CD14-positive monocyte (primary cell): ENCODE measurements at regions not wholly inside any gene's neighbourhood (a gene's known extent, or its start where the extent isn't known, plus 50 kb on each side); places are given as distances from the start of the nearest gene placed in this dataset.
A peak's percentile ranks its signal among the peaks of the same experiment; 100 is the strongest.

Experiments used
- DNase-seq, 3 donors: peaks; one replicate each; pipeline ENCODE4 v3.0.0-alpha.2; 2011 to 2022
- H2AFZ ChIP-seq: 2 replicates; pipeline ENCODE4 v1.6.0; 2012; ENCODE audit warnings: mild to moderate bottlenecking, low read depth, low read length, inconsistent platforms; ENCODE audit not compliant: insufficient read depth, poor library complexity, severe bottlenecking
- H3K27ac ChIP-seq, 2 donors: 1 replicate in 1 of 2; 2 replicates in 1 of 2; pipeline ENCODE4 v1.5.1; 2012 to 2013; ENCODE audit warnings: low read length in 2 of 2, control low read depth in 1 of 2, inconsistent platforms in 1 of 2, low read depth in 1 of 2, mild to moderate bottlenecking in 1 of 2
- H3K27me3 ChIP-seq, 2 donors: one replicate each; pipeline versions ENCODE4 v1.6.0 to v1.6.1; 2011 to 2013; ENCODE audit warnings: low read length in 2 of 2; ENCODE audit not compliant: control insufficient read depth in 2 of 2, insufficient read depth in 2 of 2
- H3K36me3 ChIP-seq, 2 donors: replicated peaks in 1 of 2; 1 replicate in 1 of 2; 2 replicates in 1 of 2; pipeline versions ENCODE4 v1.5.1 to v1.6.1; 2012 to 2013; ENCODE audit warnings: low read length in 2 of 2, control low read depth in 1 of 2, inconsistent platforms in 1 of 2, mild to moderate bottlenecking in 1 of 2; ENCODE audit not compliant: insufficient read depth in 2 of 2, control insufficient read depth in 1 of 2
- H3K4me1 ChIP-seq, 2 donors: 1 replicate in 1 of 2; 2 replicates in 1 of 2; pipeline versions ENCODE4 v1.5.1 to v1.6.1; 2012 to 2013; ENCODE audit warnings: low read length in 2 of 2, control low read depth in 1 of 2, inconsistent platforms in 1 of 2, mild to moderate bottlenecking in 1 of 2, moderate library complexity in 1 of 2; ENCODE audit not compliant: insufficient read depth in 2 of 2, control insufficient read depth in 1 of 2
- H3K4me2 ChIP-seq: replicated peaks from 2 replicates; pipeline ENCODE3; 2012; ENCODE audit warnings: low read length, moderate library complexity, mild to moderate bottlenecking; ENCODE audit not compliant: poor library complexity, severe bottlenecking; ENCODE audit errors: extremely low read depth
- H3K4me3 ChIP-seq, 3 experiments: fragments of 200-600 bp in 1 of 3; sonication (generic) in 1 of 3; replicated peaks in 1 of 3; 1 replicate in 2 of 3; 2 replicates in 1 of 3; pipeline ENCODE4 v1.5.1; 2011 to 2013; ENCODE audit warnings: low read length in 3 of 3, mild to moderate bottlenecking in 3 of 3, control low read depth in 2 of 3, low read depth in 2 of 3, inconsistent platforms in 1 of 3, moderate library complexity in 1 of 3
- H3K79me2 ChIP-seq: 2 replicates; pipeline ENCODE4 v1.6.0; 2012; ENCODE audit warnings: mild to moderate bottlenecking, control low read depth, inconsistent platforms, low read length, moderate library complexity; ENCODE audit not compliant: insufficient read depth
- H3K9ac ChIP-seq: 2 replicates; pipeline ENCODE4 v1.6.0; 2017; ENCODE audit warnings: low read length, mild to moderate bottlenecking; ENCODE audit not compliant: insufficient read depth, poor library complexity, severe bottlenecking
- H3K9me3 ChIP-seq, 2 donors: replicated peaks in 1 of 2; 1 replicate in 1 of 2; 2 replicates in 1 of 2; pipeline versions ENCODE4 v1.5.1 to v1.6.1; 2012 to 2013; ENCODE audit warnings: low read length in 2 of 2, control low read depth in 1 of 2; ENCODE audit not compliant: control insufficient read depth in 1 of 2, insufficient read depth in 1 of 2
- H4K20me1 ChIP-seq: 2 replicates; pipeline ENCODE4 v1.6.0; 2012; ENCODE audit warnings: mild to moderate bottlenecking, low read length, control low read depth, moderate library complexity; ENCODE audit not compliant: insufficient read depth
- H3K27ac Mint-ChIP-seq, 7 donors: one replicate each; pipeline ENCODE4 v1.8.0; 2020; ENCODE audit warnings: mild to moderate bottlenecking in 7 of 7, mixed read lengths in 7 of 7, moderate library complexity in 6 of 7, inconsistent platforms in 2 of 7
- H3K27me3 Mint-ChIP-seq, 3 donors: one replicate each; pipeline ENCODE4 v1.8.0; 2021 to 2022; ENCODE audit warnings: low read depth in 3 of 3, mild to moderate bottlenecking in 3 of 3, mixed read lengths in 3 of 3, moderate library complexity in 3 of 3, inconsistent platforms in 1 of 3
- H3K36me3 Mint-ChIP-seq, 2 donors: one replicate each; pipeline ENCODE4 v1.8.0; 2020; ENCODE audit warnings: mixed read lengths in 2 of 2, inconsistent platforms in 1 of 2, mild to moderate bottlenecking in 1 of 2
- H3K4me1 Mint-ChIP-seq: one replicate; pipeline ENCODE4 v1.8.0; 2020; ENCODE audit warnings: mild to moderate bottlenecking, mixed read lengths
- H3K4me3 Mint-ChIP-seq, 2 donors: one replicate each; pipeline ENCODE4 v1.8.0; 2020; ENCODE audit warnings: mild to moderate bottlenecking in 2 of 2, mixed read lengths in 2 of 2, moderate library complexity in 1 of 2
- H3K9me3 Mint-ChIP-seq, 7 donors: one replicate each; pipeline ENCODE4 v1.8.0; 2020 to 2022; ENCODE audit warnings: mixed read lengths in 7 of 7, mild to moderate bottlenecking in 6 of 7, moderate library complexity in 6 of 7, inconsistent platforms in 2 of 7
- WGBS: methylation state at CpG from one replicate; pipeline ENCODE4 v1.1.5; 2013; ENCODE audit warnings: missing lambda C conversion rate; ENCODE audit not compliant: insufficient coverage; 5-methylcytosine and 5-hydroxymethylcytosine counted together
- intact Hi-C, 2 donors: fragments of 100-400 bp; cut with micrococcal nuclease; formaldehyde crosslinking; loops; one replicate each; pipeline versions ENCODE4 v1.15.0 to v1.15.1; 2023
- TF ChIP-seq, protein P1 (sequence below): fragments of 200-600 bp; IDR thresholded peaks from one replicate; pipeline ENCODE4 v1.8.0; 2022; ENCODE audit warnings: antibody characterized with exemption, mild to moderate bottlenecking

DNA sequence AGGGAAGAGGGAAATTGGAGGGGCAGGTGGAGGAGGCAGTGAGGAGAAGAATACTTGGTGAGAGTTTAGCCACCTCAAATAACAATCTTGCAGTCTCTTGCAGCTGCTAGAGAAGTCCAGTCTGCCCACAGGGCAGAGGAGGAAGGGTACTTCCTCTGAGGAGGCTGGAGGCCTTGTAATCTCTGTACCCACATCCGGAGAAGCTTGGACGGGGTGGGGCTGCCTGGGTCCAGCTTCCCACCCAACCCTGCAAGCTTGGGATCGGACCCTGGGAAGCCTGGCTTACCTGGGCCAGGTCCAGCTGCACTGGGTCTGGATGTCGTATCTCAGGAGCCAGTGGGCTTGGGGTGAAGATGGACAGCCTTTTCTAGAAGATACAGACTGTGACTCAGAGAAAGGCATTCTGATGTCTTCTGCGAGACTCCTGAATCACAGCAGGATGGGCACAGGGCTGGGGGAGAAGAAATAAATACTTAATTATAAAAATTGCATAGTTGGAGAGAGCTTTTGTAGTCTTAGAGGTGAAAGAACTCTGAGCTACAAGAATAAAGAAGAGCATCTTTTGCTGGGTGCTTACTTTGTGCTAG lies 111.8 kb upstream of the JUN start:
- Histone ChIP-seq H3K27ac (peak overlapping the region; percentile 64 to 82), H3K4me2 (peak overlapping the region; percentile 56), H3K27me3 (no peaks in the 10 kb centered on the region), H4K20me1 (no peaks in the 10 kb centered on the region), H3K9me3 (no peaks in the 10 kb centered on the region), H2AFZ (peak overlapping the region; percentile 30), H3K79me2 (no peaks in the 10 kb centered on the region), H3K36me3 (no peaks in the 10 kb centered on the region), H3K4me1 (peaks cover 70 to 76% of the 10 kb centered on the region in 2 donors), H3K9ac (peak overlapping the region; percentile 39), H3K4me3 (peak overlapping the region in 1 of 3 experiments; percentile 44)
- TF ChIP-seq, protein P1, sequence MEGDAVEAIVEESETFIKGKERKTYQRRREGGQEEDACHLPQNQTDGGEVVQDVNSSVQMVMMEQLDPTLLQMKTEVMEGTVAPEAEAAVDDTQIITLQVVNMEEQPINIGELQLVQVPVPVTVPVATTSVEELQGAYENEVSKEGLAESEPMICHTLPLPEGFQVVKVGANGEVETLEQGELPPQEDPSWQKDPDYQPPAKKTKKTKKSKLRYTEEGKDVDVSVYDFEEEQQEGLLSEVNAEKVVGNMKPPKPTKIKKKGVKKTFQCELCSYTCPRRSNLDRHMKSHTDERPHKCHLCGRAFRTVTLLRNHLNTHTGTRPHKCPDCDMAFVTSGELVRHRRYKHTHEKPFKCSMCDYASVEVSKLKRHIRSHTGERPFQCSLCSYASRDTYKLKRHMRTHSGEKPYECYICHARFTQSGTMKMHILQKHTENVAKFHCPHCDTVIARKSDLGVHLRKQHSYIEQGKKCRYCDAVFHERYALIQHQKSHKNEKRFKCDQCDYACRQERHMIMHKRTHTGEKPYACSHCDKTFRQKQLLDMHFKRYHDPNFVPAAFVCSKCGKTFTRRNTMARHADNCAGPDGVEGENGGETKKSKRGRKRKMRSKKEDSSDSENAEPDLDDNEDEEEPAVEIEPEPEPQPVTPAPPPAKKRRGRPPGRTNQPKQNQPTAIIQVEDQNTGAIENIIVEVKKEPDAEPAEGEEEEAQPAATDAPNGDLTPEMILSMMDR, result no peak
- Mint-ChIP-seq H3K36me3 (peaks cover 0 to 6% of the 10 kb centered on the region in 2 donors), H3K27ac (peak overlapping the region; percentile 74 to 94 (median 90)), H3K4me1 (peaks cover 74% of the 10 kb centered on the region), H3K4me3 (peak overlapping the region in 1 of 2 donors; percentile 80), H3K9me3 (no peaks in the 10 kb centered on the region), H3K27me3 (peaks cover 0 to 5% (median 2%) of the 10 kb centered on the region in 3 donors)
- 0% methylated on average over 2 of the region's 5 CpGs for WGBS
- peak; percentile 42 to 58 (median 49) for DNase-seq
- intact Hi-C loops, result loop anchor here in 1 of 2 donors (5.0 kb wide), 2 partner anchors 37 to 108 kb away; no protein-coding TSS in a partner anchor

DNA sequence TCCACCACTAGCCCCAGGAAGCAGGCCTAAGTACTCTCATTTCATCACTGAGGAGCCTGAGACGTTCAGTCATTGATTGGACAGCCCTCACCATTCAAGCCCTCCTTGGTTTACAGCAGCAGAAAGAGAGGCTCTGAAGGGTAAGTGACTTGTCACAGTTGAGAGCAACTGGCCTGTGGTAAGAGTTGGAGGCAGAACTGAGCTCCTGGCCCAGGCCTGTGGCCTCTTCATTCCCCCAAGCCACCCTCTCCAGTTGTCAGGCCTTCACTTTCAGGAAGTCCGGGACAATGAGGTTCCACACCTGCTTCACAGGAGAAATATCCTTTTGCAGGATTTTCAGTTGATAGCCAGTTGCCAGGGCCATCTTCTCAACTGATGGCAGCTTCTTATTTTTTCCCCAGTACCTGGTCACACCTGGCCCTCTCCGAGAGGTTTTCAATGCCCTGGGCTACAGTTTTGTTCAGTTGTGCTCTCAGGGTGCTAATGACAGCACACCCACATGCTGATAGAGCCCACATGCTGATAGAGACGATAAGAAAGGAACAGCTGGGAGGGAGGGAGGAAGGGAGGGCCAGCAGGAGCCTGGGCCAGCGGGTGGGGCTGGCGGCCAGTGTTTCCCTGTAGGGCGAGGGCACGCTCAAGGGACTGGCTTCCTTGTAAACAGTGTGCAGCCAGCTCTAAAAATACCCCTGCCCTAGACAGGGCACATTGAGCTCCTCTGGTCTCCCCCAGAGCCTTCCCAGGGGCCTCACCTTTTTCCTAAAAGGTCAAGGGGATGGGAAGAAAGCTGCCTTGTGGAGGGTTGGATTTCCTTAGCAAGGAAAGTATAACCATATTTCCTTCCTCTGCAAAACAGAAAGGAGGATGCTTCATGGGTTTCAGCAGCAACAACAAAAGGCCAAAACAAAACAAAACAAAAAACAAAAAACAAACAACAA lies 112.7 kb upstream of the JUN start:
- DNase-seq, result peak in 1 of 3 donors; percentile 20
- H3K9ac ChIP-seq, result peak overlapping the region; percentile 21
- Mint-ChIP-seq H3K27me3 (peaks cover 0 to 5% (median 2%) of the 10 kb centered on the region in 3 donors), H3K4me3 (peak overlapping the region; percentile 48 to 63), H3K4me1 (peaks cover 78% of the 10 kb centered on the region), H3K27ac (peak overlapping the region; percentile 74 to 94 (median 90)), H3K9me3 (no peaks in the 10 kb centered on the region), H3K36me3 (peaks cover 0 to 1% of the 10 kb centered on the region in 2 donors)
- 35% methylated on average over 3 of the region's 8 CpGs for WGBS
- TF ChIP-seq, protein P1, result no peak
- peak overlapping the region; percentile 70 for H2AFZ ChIP-seq
- no peaks in the 10 kb centered on the region for H3K36me3 ChIP-seq
- intact Hi-C loops, result loop anchor here in 1 of 2 donors (5.0 kb wide), 2 partner anchors 36 to 109 kb away; no protein-coding TSS in a partner anchor
- H3K4me3 ChIP-seq, result peak overlapping the region in 1 of 3 experiments; percentile 44
- H3K27me3 ChIP-seq, result no peaks in the 10 kb centered on the region
- no peaks in the 10 kb centered on the region for H3K9me3 ChIP-seq
- H4K20me1 ChIP-seq, result no peaks in the 10 kb centered on the region
- H3K4me2 ChIP-seq, result peak overlapping the region; percentile 56
- H3K27ac ChIP-seq, result peak overlapping the region; percentile 25 to 82
- H3K4me1 ChIP-seq, result peaks cover 70 to 80% of the 10 kb centered on the region in 2 donors
- no peaks in the 10 kb centered on the region for H3K79me2 ChIP-seq
